H54 (cell line): ENCODE measurements at regions not wholly inside any gene's neighbourhood (a gene's known extent, or its start where the extent isn't known, plus 50 kb on each side); places are given as distances from the start of the nearest gene placed in this dataset.
"Not testable (repeated sequence)": the region's sequence is repeated elsewhere in the genome, so short reads cannot be mapped to it uniquely, and the experiment has no call there.

Experiments
- DNase-seq: peaks from one replicate; pipeline ENCODE4 v3.0.0; 2011; ENCODE audit warnings: low spot score, mixed read lengths; ENCODE audit not compliant: insufficient read length
- FAIRE-seq: peaks from 3 replicates; lab custom pipeline; 2011; peaks lifted over from hg19 to GRCh38; lab: Jason Lieb, UNC
- POLR2A ChIP-seq: IDR thresholded peaks from 2 replicates; pipeline ENCODE4 v1.6.1; 2011; ENCODE audit warnings: low read depth, mild to moderate bottlenecking, low read length

- FAIRE-seq = peak; percentile 64
- no peak for DNase-seq
Measured at GRCh38 chr13:87975035-87975434, 303.9 kb downstream of the SLITRK5 start.

GRCh38 chr13:87976650-87977049, 305.5 kb downstream of the SLITRK5 start:
- DNase-seq, FAIRE-seq: not testable (repeated sequence)

More at GRCh38 chr13:87975035-87975434, 303.9 kb downstream of the SLITRK5 start:
- no peak for TF ChIP-seq POLR2A

DNA sequence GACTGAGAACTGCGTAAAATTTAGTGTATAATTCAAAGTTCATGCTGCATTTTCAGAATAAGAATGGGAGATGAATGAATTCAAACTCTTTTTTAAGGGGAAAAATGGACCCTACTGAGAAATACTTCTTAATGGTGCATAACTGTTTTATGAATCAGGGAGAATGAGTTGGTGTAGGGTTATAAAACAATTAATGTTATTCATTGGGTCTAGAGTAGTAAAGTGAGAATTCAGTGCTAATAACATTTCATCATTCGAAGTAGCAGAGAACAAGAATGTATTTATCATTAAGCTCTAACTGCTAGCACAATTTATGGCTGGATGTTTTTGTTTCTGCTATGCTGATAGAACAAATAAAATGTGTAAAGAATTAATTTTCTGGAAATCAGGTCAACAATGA, 310.2 kb downstream of the SLITRK5 start:
- peak; percentile 58 for FAIRE-seq
- DNase-seq = no peak
- TF ChIP-seq POLR2A = no peak

DNA sequence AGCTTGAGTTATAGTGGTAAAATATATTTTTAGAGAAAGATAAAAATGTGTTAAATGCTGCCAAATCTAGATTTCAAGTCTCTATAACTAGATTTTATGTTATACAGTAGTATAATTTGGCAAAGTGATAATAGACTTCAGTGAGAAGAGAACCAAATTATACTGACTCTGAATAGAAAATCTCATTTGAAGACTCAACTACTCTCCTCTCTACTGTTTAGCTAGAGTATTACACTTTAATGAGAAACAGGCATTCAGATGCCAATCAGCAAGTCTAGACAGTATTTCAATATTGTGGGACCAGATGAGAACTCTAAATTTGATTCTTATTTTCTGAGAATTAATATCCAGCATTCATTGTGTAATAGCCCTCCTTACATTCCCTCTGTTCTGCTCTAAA, 311.2 kb downstream of the SLITRK5 start:
- FAIRE-seq = peak; percentile 70
- no peak for DNase-seq
- TF ChIP-seq POLR2A = no peak

DNA sequence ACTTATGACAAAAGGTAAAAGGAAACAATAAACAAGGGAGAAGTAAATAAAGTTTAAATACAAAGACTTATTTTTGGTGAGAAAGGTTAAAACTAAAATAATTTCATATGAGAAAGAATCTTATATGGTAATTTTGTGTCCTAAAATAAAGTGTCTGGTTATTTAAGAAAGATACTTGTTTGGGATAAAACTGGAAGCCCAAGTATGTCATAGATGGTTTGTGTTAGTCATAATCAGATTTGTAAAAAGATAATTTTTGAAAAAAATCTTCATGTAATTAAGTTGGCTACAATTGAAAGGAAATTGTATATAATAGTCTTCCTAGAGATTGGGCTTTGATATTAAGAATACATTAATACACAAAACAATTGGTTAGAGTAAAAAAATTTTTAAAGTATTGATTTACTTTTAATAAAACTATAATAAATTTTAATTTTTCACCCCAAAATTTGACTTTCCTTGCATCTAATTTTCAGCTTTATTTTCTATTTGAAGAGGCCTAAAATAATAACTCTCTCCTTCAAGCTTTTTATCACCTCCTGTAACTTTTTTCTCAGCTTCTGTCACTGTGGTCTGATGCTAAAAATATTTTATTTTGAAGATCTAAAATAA, 315.6 kb downstream of the SLITRK5 start:
- no peak for FAIRE-seq
- DNase-seq = no peak
- TF ChIP-seq POLR2A = no peak

DNA sequence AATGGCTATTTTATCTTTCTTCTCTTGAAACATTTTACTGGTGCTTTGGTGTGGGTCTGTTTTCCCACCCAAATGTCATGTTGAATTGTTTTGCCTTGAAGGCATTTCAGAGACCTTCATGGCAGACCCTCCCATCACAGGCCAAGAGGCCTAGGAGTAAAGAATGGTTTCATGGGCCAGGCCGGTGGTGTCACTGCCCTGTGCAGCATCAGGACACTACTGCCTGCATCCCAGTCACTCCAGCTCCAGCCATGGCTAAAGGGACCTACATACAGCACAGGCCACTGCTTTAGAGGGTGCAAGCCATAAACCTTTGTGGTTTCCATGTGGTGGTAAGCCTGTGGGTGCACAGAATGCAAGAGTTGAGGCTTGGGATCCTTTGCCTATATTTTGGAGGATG, 326.9 kb downstream of the SLITRK5 start:
- DNase-seq = no peak
- no peak for TF ChIP-seq POLR2A
- no peak for FAIRE-seq

DNA sequence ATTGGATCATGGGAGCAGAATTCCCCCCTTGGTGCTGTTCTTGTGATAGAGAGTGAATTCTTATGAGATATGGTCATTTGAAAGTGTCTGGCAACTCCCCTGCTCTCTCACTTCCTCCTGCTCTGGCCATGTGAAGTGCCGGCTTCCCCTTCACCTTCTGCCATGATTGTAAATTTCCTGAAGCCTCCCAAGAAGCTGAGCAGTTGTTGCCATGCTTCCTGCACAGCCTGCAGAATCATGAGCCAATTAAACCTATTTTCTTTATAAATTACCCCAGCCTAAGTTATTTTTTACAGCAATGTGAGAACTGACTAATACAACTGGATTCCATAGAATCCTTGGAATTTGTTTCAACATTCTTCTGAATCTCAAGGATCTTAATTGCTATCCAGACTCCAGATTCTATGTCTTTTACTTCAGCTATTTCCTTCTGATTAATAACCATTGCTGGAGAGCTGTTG, 328.1 kb downstream of the SLITRK5 start:
- DNase-seq (no peak), FAIRE-seq (peak; percentile 93)
- TF ChIP-seq POLR2A = no peak

GRCh38 chr13:87999788-88000187, 328.6 kb downstream of the SLITRK5 start:
- no peak for FAIRE-seq
- TF ChIP-seq POLR2A = no peak
- DNase-seq = no peak

GRCh38 chr13:88000239-88000638, 329.1 kb downstream of the SLITRK5 start:
- FAIRE-seq = peak; percentile 84

GRCh38 chr13:88000787-88001186, 329.6 kb downstream of the SLITRK5 start:
- DNase-seq (no peak), FAIRE-seq (no peak)
- TF ChIP-seq POLR2A = no peak

More at GRCh38 chr13:88000239-88000638, 329.1 kb downstream of the SLITRK5 start:
- no peak for TF ChIP-seq POLR2A
- no peak for DNase-seq

DNA sequence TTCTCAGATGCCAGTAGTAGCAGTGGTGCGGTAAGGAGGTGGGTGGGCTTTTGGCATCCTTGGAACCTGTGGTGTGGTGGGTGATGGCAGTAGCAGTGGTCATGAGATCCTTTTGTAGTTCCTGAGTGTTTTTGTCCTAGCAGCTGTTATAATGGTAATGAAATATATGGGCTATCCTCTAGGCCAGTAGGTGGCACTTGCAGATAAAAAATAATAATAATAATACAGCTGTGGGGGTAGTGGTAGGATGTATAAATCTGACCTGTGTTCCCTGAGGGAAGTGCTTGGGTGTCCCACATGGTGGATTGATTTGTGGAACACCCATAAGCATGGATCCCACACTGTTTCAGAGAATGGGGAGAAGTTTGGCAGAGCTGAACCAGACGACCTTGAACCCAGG, 334.0 kb downstream of the SLITRK5 start:
- TF ChIP-seq POLR2A = no peak
- no peak for DNase-seq
- no peak for FAIRE-seq

- DNase-seq (no peak), FAIRE-seq (peak; percentile 27)
- no peak for TF ChIP-seq POLR2A
Measured at GRCh38 chr13:88014527-88014926, 343.4 kb downstream of the SLITRK5 start.

DNA sequence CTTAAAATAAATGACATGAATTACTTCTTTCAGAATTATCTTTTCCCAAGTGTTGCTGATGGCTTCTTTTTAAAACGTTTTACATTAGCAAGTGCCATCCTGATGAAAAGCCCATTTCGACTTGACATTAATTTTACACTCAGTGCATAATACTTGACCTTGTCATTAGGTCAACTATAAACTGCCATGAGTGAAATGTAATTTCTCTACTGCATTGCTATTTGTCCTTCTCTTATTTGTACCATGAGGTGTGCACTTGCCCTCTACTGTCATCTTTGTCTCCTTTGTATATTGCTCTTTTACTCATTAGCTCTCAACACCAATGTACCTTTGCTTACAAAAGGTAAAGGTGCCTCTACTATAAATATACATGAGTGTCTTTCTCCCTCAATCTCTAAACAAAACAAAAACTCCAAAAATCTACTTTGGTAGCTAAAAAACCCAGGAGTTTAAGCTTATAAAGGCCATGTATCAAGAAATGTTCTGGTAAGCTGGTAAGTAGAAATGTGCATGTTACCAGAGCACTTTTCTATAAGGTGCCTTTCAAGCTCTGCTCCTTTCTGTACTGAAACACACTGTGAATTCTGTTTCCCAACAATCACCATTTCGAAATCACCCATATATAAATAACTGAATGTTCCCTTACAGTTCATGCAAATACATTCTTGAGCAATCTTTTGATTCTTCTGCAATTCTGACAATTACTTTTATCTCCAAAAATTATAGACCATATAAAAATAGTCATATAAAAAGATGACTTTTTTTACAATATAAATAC, 351.4 kb downstream of the SLITRK5 start:
- TF ChIP-seq POLR2A = no peak
- DNase-seq (no peak), FAIRE-seq (no peak)

DNA sequence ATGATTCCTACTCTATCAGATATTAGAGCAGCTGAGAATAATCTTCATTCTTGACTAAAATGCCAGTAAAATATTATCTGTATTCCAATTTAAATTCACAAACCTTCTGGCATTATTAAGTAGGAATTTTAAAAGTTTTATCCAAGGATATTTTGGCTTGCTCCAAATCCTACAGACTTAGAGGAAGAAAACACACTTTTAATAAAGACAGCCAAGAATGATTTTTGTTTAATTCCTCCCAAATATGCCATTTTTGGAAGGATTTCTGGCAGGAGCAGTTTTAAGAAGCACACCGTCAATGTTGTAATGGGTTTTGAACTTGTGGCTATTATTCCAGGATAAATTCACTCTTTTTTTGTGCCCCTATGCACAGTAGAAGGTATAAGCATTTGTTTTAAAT, 355.1 kb downstream of the SLITRK5 start:
- FAIRE-seq (no peak), DNase-seq (no peak)
- no peak for TF ChIP-seq POLR2A
